Endothelial cell of umbilical vein (primary cell): ENCODE measurements at regions not wholly inside any gene's neighbourhood (a gene's known extent, or its start where the extent isn't known, plus 50 kb on each side); places are given as distances from the start of the nearest gene placed in this dataset.

Experiments
- BruUV-seq: library from RNA; stranded (reverse); fragments of 400-500 nt; replicated peaks from 2 replicates; lab custom pipeline; 2021; lab: Mats Ljungman, UMichigan
- CTCF ChIA-PET: fragments of 300-600, 350-600 bp; sonication (Branson Sonifier 250); formaldehyde crosslinking; loops from one replicate; lab custom pipeline; 2021; ENCODE audit warnings: antibody characterized with exemption, inconsistent platforms; lab: Charles Lee
- POLR2A ChIA-PET: fragments of 300-600, 350-600 bp; sonication (Branson Sonifier 250); formaldehyde crosslinking; loops from one replicate; lab custom pipeline; 2021; ENCODE audit warnings: antibody characterized with exemption, inconsistent platforms; lab: Charles Lee
- DNase-seq: peaks from one replicate; pipeline ENCODE4 v3.0.0-alpha.2; 2011; ENCODE audit warnings: low read depth, low spot score
- FAIRE-seq: peaks from 2 replicates; lab custom pipeline; 2011; peaks lifted over from hg19 to GRCh38; lab: Jason Lieb, UNC
- H2AFZ ChIP-seq: 2 replicates; pipeline ENCODE4 v1.6.0; 2012; ENCODE audit warnings: low read depth, low read length, control low read depth, inconsistent platforms
- H3K27ac ChIP-seq: 2 replicates; pipeline ENCODE4 v1.5.1; 2011; ENCODE audit warnings: low read depth, mild to moderate bottlenecking, control low read depth, low read length, moderate library complexity; ENCODE audit not compliant: insufficient read depth
- H3K27me3 ChIP-seq, 2 experiments: 2 replicates each; pipeline versions ENCODE4 v1.6.0 to v1.6.1; 2011; ENCODE audit warnings: low read length in 2 of 2, mixed read lengths in 1 of 2; ENCODE audit not compliant: control insufficient read depth in 2 of 2, insufficient read depth in 2 of 2
- H3K36me3 ChIP-seq, 2 experiments: 2 replicates in 1 of 2; 3 replicates in 1 of 2; pipeline ENCODE4 v1.5.1; 2011; ENCODE audit warnings: low read length in 2 of 2, mild to moderate bottlenecking in 1 of 2, moderate library complexity in 1 of 2; ENCODE audit not compliant: control insufficient read depth in 2 of 2, insufficient read depth in 2 of 2; ENCODE audit errors: extremely low read depth in 1 of 2
- H3K4me1 ChIP-seq: 3 replicates; pipeline ENCODE4 v1.5.1; 2011; ENCODE audit warnings: mild to moderate bottlenecking, low read length; ENCODE audit not compliant: control insufficient read depth, insufficient read depth; ENCODE audit errors: extremely low read depth
- H3K4me2 ChIP-seq: 2 replicates; pipeline ENCODE4 v1.6.1; 2011; ENCODE audit warnings: low read length, control low read depth, mixed read lengths; ENCODE audit not compliant: insufficient read depth
- H3K4me3 ChIP-seq, 3 experiments: fragments of 200-600 bp in 1 of 3; sonication (generic), shearing (Covaris generic) in 1 of 3; replicated peaks in 1 of 3; 2 replicates each; pipeline ENCODE4 v1.5.1; 2011 to 2016; ENCODE audit warnings: control low read depth in 3 of 3, low read length in 3 of 3, mild to moderate bottlenecking in 2 of 3, inconsistent platforms in 1 of 3, low read depth in 1 of 3, moderate library complexity in 1 of 3; ENCODE audit not compliant: insufficient read depth in 1 of 3
- H3K79me2 ChIP-seq: 2 replicates; pipeline ENCODE4 v1.6.0; 2012; ENCODE audit warnings: low read length, inconsistent platforms; ENCODE audit not compliant: control insufficient read depth, insufficient read depth
- H3K9ac ChIP-seq: replicated peaks from 2 replicates; pipeline ENCODE3; 2011; ENCODE audit warnings: low read length, control low read depth; ENCODE audit not compliant: insufficient read depth; ENCODE audit errors: extremely low read depth
- H3K9me1 ChIP-seq: replicated peaks from 3 replicates; pipeline ENCODE4 v1.6.0; 2011; ENCODE audit warnings: mild to moderate bottlenecking, low read length; ENCODE audit not compliant: control insufficient read depth, insufficient read depth; ENCODE audit errors: extremely low read depth
- H3K9me3 ChIP-seq: replicated peaks from 2 replicates; pipeline ENCODE4 v1.5.1; 2012; ENCODE audit warnings: low read length, inconsistent platforms; ENCODE audit not compliant: control insufficient read depth, insufficient read depth
- H4K20me1 ChIP-seq: replicated peaks from 2 replicates; pipeline ENCODE3; 2011; ENCODE audit warnings: mild to moderate bottlenecking, low read length; ENCODE audit not compliant: control insufficient read depth, insufficient read depth; ENCODE audit errors: extremely low read depth
- EZH2 ChIP-seq: IDR thresholded peaks from 2 replicates; pipeline ENCODE4 v1.6.1; 2012; ENCODE audit warnings: borderline replicate concordance, low read depth, mild to moderate bottlenecking, moderate library complexity, low read length, inconsistent platforms; ENCODE audit not compliant: severe bottlenecking
- FOS ChIP-seq: IDR thresholded peaks from 2 replicates; pipeline ENCODE4 v1.6.1; 2011; ENCODE audit warnings: mild to moderate bottlenecking, low read length, moderate library complexity, borderline replicate concordance; ENCODE audit not compliant: insufficient read depth
- GATA2 ChIP-seq: IDR thresholded peaks from 2 replicates; pipeline ENCODE4 v1.7.0; 2011; ENCODE audit warnings: low read depth, mild to moderate bottlenecking, moderate library complexity, mixed read lengths, low read length; ENCODE audit not compliant: insufficient read length, insufficient read depth
- JUN ChIP-seq: IDR thresholded peaks from 2 replicates; pipeline ENCODE4 v1.6.1; 2011; ENCODE audit warnings: borderline replicate concordance, low read depth; ENCODE audit not compliant: insufficient read length, insufficient read depth
- MYC ChIP-seq: IDR thresholded peaks from one replicate; pipeline ENCODE4 v1.6.1; 2011; ENCODE audit warnings: mild to moderate bottlenecking, low read depth, low read length
- POLR2A ChIP-seq: IDR thresholded peaks from 2 replicates; pipeline ENCODE4 v1.6.1; 2012; ENCODE audit warnings: low read depth, mild to moderate bottlenecking, control low read depth, low read length
- POLR2AphosphoS5 ChIP-seq: IDR thresholded peaks from 2 replicates; pipeline ENCODE4 v1.6.1; 2012; ENCODE audit warnings: low read depth, mild to moderate bottlenecking, control low read depth, low read length, moderate library complexity; ENCODE audit not compliant: insufficient read depth
- dilution Hi-C: fragments of 300-500 bp; cut with MboI; formaldehyde crosslinking; loops from one replicate; pipeline ENCODE4 v1.15.0; 2019; ENCODE audit warnings: low sequenced_read_pairs; ENCODE audit not compliant: extremely low pct_ligation_motif_present
- intact Hi-C: fragments of 100-400 bp; cut with micrococcal nuclease; formaldehyde crosslinking; loops from one replicate; pipeline ENCODE4 v1.10.0; 2022
- TF ChIP-seq, protein P1 (sequence below): IDR thresholded peaks from 2 replicates; pipeline ENCODE4 v1.6.1; 2011; ENCODE audit not compliant: insufficient read depth, insufficient read length
- TF ChIP-seq, protein P2 (sequence below), 2 donors: IDR thresholded peaks; 1 replicate in 1 of 2; 2 replicates in 1 of 2; pipeline ENCODE4 v1.5.1; 2011; ENCODE audit warnings: low read length in 2 of 2, mild to moderate bottlenecking in 2 of 2, moderate library complexity in 2 of 2, control low read depth in 1 of 2, inconsistent platforms in 1 of 2, low read depth in 1 of 2; ENCODE audit not compliant: insufficient read depth in 1 of 2; ENCODE audit errors: extremely low read depth in 1 of 2

DNA sequence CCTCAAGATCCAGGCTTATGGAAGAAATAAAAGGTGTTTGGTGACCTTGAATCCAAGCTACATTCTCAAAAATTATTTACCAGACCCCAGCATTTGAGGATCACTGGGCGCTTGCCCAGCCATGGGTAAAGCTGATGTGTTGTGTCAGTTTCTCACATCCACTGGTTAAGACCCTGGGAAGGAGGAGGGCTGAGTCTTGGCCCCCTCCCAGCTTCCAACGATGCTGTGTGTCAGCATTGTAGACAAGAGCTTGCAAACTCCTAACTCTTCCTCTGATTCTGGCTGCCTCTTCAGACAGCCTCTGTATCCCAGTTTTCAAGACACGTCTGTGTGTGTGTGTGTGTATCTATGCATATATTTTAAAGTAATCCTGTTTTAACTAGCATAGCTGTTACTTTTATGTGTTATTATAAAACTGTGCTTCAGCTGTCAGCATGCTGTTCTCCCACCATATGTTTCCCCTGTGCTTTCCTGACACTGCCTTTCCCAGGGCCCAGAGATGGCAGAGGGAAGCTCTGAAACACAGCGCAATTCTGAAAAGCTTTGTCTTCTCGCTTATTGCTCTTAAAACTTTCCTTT is 157.3 kb upstream of the LRRN1 start:
- H3K4me1 ChIP-seq, result no peaks in the 10 kb centered on the region
- dilution Hi-C loops (no loop called here), intact Hi-C loops (no loop called here)
- no peaks in the 10 kb centered on the region for H3K27me3 ChIP-seq
- H3K79me2 ChIP-seq, result no peaks in the 10 kb centered on the region
- ChIA-PET POLR2A (no interaction called here), CTCF (no interaction called here)
- H3K4me2 ChIP-seq, result no peak overlapping the region
- DNase-seq, result no peak
- no TSS peak for BruUV-seq
- FAIRE-seq, result no peak
- H3K27ac ChIP-seq, result no peak overlapping the region
- no peak overlapping the region for H3K9ac ChIP-seq
- TF ChIP-seq, protein P1, sequence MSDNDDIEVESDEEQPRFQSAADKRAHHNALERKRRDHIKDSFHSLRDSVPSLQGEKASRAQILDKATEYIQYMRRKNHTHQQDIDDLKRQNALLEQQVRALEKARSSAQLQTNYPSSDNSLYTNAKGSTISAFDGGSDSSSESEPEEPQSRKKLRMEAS, result no peak
- TF ChIP-seq JUN, result no peak
- TF ChIP-seq, protein P2, sequence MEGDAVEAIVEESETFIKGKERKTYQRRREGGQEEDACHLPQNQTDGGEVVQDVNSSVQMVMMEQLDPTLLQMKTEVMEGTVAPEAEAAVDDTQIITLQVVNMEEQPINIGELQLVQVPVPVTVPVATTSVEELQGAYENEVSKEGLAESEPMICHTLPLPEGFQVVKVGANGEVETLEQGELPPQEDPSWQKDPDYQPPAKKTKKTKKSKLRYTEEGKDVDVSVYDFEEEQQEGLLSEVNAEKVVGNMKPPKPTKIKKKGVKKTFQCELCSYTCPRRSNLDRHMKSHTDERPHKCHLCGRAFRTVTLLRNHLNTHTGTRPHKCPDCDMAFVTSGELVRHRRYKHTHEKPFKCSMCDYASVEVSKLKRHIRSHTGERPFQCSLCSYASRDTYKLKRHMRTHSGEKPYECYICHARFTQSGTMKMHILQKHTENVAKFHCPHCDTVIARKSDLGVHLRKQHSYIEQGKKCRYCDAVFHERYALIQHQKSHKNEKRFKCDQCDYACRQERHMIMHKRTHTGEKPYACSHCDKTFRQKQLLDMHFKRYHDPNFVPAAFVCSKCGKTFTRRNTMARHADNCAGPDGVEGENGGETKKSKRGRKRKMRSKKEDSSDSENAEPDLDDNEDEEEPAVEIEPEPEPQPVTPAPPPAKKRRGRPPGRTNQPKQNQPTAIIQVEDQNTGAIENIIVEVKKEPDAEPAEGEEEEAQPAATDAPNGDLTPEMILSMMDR (IDR thresholded peaks at IDR 0.05; ENCODE audit: extremely low read depth in 1 of 2, insufficient read depth in 1 of 2, low read depth in 1 of 2, low read length in 2 of 2), result no peak
- TF ChIP-seq EZH2, result no peak
- no peak for TF ChIP-seq FOS
- TF ChIP-seq POLR2A, result no peak
- TF ChIP-seq GATA2, result no peak
- TF ChIP-seq POLR2AphosphoS5, result no peak
- TF ChIP-seq MYC, result no peak
- H3K4me3 ChIP-seq, result no peak overlapping the region
- H3K36me3 ChIP-seq, result no peaks in the 10 kb centered on the region
- H4K20me1 ChIP-seq, result no peaks in the 10 kb centered on the region
- H3K9me3 ChIP-seq, result no peaks in the 10 kb centered on the region
- H3K9me1 ChIP-seq, result no peaks in the 10 kb centered on the region
- H2AFZ ChIP-seq, result no peak overlapping the region
